ENCODE measurements at regions not wholly inside any gene's neighbourhood (a gene's known extent, or its start where the extent isn't known, plus 50 kb on each side); places are given as distances from the start of the nearest gene placed in this dataset.

- intact Hi-C loops (cut with DNase I): no loop called here
- DNase-seq: no peak
- WGBS, 2 donors: 16 to 41% methylated on average over 1 of the region's 1 CpG
- Histone ChIP-seq H3K27me3 (no peaks in the 10 kb centered on the region), H3K9me3 (peaks cover 0 to 4% (median 0%) of the 10 kb centered on the region in 4 donors), H3K4me3 (no peak overlapping the region), H3K27ac (no peak overlapping the region), H3K36me3 (no peaks in the 10 kb centered on the region), H3K4me1 (no peaks in the 10 kb centered on the region)
- TF ChIP-seq EP300 (IDR thresholded peaks at IDR 0.05) (no peak), POLR2A (IDR thresholded peaks at IDR 0.05) (no peak), CTCF (IDR thresholded peaks at IDR 0.05) (no peak), POLR2AphosphoS5 (IDR thresholded peaks at IDR 0.05) (no peak)
Measured at GRCh38 chr12:42985506-42985905, 396.0 kb upstream of the PRICKLE1 start.

DNA sequence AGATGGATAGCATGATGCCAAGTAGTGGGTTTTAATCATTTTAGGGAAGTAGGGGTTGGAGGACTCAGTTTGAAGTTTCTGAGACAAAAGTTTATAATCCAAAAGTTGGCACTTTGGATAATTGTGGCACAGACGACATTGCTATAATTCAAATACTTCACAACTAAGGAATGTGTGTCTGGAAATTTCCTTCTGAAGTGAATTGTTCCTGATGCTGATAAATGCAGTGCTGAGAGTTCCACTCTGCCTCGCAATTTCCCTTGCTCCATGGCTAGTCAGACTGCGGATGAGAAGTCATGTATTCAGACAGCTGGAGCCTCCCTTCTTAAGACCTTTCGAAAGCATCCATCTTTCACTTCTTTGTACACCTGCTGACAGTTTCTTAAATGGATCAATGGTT, 393.3 kb upstream of the PRICKLE1 start:
- WGBS, 2 donors: 85 to 91% methylated on average over 4 of the region's 4 CpGs
- no peak for DNase-seq
- no peaks in the 10 kb centered on the region for H3K4me1 ChIP-seq
- TF ChIP-seq CTCF (IDR thresholded peaks at IDR 0.05): no peak
- no peak for TF ChIP-seq POLR2AphosphoS5 (IDR thresholded peaks at IDR 0.05)
- TF ChIP-seq EP300 (IDR thresholded peaks at IDR 0.05): no peak
- TF ChIP-seq POLR2A (IDR thresholded peaks at IDR 0.05): no peak
- H3K4me3 ChIP-seq: no peak overlapping the region
- intact Hi-C loops (cut with DNase I): no loop called here
- H3K9me3 ChIP-seq: peaks cover 0 to 4% (median 0%) of the 10 kb centered on the region in 4 donors
- H3K36me3 ChIP-seq: no peaks in the 10 kb centered on the region
- no peaks in the 10 kb centered on the region for H3K27me3 ChIP-seq
- no peak overlapping the region for H3K27ac ChIP-seq

DNA sequence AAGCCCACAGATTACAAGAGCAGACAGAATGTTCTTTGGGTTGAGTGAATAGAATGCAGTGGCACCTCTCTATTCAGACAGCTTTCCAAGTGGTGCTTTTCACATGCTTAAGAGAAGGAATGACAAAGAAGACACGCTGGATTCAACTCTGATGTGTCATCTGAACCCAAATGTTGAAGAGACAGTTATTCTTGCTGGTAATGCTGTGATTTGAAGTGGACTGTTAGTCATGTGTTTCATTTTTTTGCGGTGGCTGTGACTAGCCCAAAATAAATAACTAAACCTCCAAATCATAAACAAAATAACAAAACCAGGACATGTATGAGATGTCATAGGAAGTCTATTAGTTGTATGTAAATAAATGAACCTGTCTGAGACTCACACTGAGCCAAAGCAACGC, 391.8 kb upstream of the PRICKLE1 start:
- intact Hi-C loops (cut with DNase I): no loop called here
- Histone ChIP-seq H3K9me3 (peaks cover 0 to 2% (median 0%) of the 10 kb centered on the region in 4 donors), H3K27me3 (no peaks in the 10 kb centered on the region), H3K36me3 (no peaks in the 10 kb centered on the region), H3K27ac (no peak overlapping the region), H3K4me1 (no peaks in the 10 kb centered on the region), H3K4me3 (no peak overlapping the region)
- WGBS, 2 donors: 64 to 80% methylated on average over 3 of the region's 3 CpGs
- no peak for TF ChIP-seq EP300 (IDR thresholded peaks at IDR 0.05)
- no peak for TF ChIP-seq POLR2AphosphoS5 (IDR thresholded peaks at IDR 0.05)
- no peak for TF ChIP-seq POLR2A (IDR thresholded peaks at IDR 0.05)
- TF ChIP-seq CTCF (IDR thresholded peaks at IDR 0.05): no peak
- DNase-seq: no peak

GRCh38 chr12:42980441-42980840, 390.9 kb upstream of the PRICKLE1 start:
- no peak overlapping the region for H3K27ac ChIP-seq
- no peaks in the 10 kb centered on the region for H3K4me1 ChIP-seq
- TF ChIP-seq CTCF (IDR thresholded peaks at IDR 0.05) (no peak), POLR2AphosphoS5 (IDR thresholded peaks at IDR 0.05) (no peak), EP300 (IDR thresholded peaks at IDR 0.05) (no peak), POLR2A (IDR thresholded peaks at IDR 0.05) (no peak)
- no peaks in the 10 kb centered on the region for H3K9me3 ChIP-seq
- WGBS, 2 donors: 69 to 78% methylated on average over 5 of the region's 5 CpGs
- H3K27me3 ChIP-seq: no peaks in the 10 kb centered on the region
- intact Hi-C loops (cut with DNase I): no loop called here
- DNase-seq: no peak
- H3K4me3 ChIP-seq: no peak overlapping the region
- no peaks in the 10 kb centered on the region for H3K36me3 ChIP-seq

DNA sequence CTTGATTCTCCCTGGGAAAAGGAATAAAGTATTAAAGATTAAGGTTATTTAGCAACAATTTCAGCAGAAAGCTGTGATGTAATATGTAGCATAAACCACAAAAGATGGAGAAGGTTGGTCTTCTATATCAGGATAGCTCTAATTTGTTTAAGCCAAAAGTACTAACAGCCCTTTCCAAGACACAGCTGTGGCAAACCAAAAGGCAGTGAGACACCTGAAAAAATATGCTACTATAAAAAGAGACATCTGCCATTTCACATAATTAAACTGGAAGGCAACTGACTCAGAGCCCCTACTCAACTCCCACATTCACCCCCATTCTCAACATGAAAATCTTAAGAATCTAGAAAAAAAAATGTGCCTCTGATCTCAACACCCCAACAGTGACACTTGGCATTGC, 390.2 kb upstream of the PRICKLE1 start:
- no peak for DNase-seq
- H3K36me3 ChIP-seq: no peaks in the 10 kb centered on the region
- H3K4me3 ChIP-seq: no peak overlapping the region
- TF ChIP-seq POLR2A (IDR thresholded peaks at IDR 0.05): no peak
- TF ChIP-seq EP300 (IDR thresholded peaks at IDR 0.05): no peak
- TF ChIP-seq CTCF (IDR thresholded peaks at IDR 0.05): no peak
- no peak for TF ChIP-seq POLR2AphosphoS5 (IDR thresholded peaks at IDR 0.05)
- H3K27me3 ChIP-seq: no peaks in the 10 kb centered on the region
- H3K4me1 ChIP-seq: no peaks in the 10 kb centered on the region
- H3K27ac ChIP-seq: no peak overlapping the region
- H3K9me3 ChIP-seq: no peaks in the 10 kb centered on the region
- intact Hi-C loops (cut with DNase I): no loop called here
